HL-60 (cell line): ENCODE measurements at regions not wholly inside any gene's neighbourhood (a gene's known extent, or its start where the extent isn't known, plus 50 kb on each side); places are given as distances from the start of the nearest gene placed in this dataset.

Experiments
- GABPA ChIP-seq: IDR thresholded peaks from 2 replicates; pipeline ENCODE4 v1.6.1; 2012; ENCODE audit warnings: low read depth
- POLR2AphosphoS5 ChIP-seq: IDR thresholded peaks from 2 replicates; pipeline ENCODE4 v1.6.1; 2012; ENCODE audit warnings: low read depth
- SPI1 ChIP-seq: IDR thresholded peaks from 2 replicates; pipeline ENCODE4 v1.6.1; 2012; ENCODE audit warnings: low read depth, mild to moderate bottlenecking, borderline replicate concordance
- TF ChIP-seq, protein P1 (sequence below): IDR thresholded peaks from one replicate; pipeline ENCODE4 v1.5.1; 2011; ENCODE audit warnings: low read length, control low read depth, inconsistent platforms; ENCODE audit not compliant: insufficient read depth
- TF ChIP-seq, protein P2 (sequence below): IDR thresholded peaks from 2 replicates; pipeline ENCODE4 v1.6.1; 2012; ENCODE audit warnings: low read depth; ENCODE audit not compliant: insufficient replicate concordance

DNA sequence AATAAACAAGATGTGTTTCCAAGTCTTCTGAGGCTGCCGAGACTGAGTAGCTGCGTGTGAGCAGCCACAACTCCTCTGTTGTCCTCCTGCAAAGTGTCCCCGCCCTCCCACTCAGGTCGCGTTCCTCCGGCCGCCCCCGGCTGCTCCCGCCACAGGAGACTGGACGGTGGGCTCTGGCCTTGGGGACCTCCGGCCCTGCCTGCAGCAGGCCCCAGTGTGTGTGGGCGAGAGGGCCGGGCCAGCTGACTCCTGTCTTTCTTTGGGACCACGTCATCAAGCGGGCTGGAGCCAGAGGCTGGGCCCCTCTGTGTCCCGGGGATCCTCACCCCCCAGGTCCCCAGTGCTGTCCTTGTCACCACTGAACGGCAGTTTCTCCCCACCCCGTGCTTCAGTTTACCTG, 175.3 kb downstream of the NPIPB11 start:
- TF ChIP-seq POLR2AphosphoS5: no peak
- TF ChIP-seq, protein P1, sequence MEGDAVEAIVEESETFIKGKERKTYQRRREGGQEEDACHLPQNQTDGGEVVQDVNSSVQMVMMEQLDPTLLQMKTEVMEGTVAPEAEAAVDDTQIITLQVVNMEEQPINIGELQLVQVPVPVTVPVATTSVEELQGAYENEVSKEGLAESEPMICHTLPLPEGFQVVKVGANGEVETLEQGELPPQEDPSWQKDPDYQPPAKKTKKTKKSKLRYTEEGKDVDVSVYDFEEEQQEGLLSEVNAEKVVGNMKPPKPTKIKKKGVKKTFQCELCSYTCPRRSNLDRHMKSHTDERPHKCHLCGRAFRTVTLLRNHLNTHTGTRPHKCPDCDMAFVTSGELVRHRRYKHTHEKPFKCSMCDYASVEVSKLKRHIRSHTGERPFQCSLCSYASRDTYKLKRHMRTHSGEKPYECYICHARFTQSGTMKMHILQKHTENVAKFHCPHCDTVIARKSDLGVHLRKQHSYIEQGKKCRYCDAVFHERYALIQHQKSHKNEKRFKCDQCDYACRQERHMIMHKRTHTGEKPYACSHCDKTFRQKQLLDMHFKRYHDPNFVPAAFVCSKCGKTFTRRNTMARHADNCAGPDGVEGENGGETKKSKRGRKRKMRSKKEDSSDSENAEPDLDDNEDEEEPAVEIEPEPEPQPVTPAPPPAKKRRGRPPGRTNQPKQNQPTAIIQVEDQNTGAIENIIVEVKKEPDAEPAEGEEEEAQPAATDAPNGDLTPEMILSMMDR: no peak
- TF ChIP-seq, protein P2, sequence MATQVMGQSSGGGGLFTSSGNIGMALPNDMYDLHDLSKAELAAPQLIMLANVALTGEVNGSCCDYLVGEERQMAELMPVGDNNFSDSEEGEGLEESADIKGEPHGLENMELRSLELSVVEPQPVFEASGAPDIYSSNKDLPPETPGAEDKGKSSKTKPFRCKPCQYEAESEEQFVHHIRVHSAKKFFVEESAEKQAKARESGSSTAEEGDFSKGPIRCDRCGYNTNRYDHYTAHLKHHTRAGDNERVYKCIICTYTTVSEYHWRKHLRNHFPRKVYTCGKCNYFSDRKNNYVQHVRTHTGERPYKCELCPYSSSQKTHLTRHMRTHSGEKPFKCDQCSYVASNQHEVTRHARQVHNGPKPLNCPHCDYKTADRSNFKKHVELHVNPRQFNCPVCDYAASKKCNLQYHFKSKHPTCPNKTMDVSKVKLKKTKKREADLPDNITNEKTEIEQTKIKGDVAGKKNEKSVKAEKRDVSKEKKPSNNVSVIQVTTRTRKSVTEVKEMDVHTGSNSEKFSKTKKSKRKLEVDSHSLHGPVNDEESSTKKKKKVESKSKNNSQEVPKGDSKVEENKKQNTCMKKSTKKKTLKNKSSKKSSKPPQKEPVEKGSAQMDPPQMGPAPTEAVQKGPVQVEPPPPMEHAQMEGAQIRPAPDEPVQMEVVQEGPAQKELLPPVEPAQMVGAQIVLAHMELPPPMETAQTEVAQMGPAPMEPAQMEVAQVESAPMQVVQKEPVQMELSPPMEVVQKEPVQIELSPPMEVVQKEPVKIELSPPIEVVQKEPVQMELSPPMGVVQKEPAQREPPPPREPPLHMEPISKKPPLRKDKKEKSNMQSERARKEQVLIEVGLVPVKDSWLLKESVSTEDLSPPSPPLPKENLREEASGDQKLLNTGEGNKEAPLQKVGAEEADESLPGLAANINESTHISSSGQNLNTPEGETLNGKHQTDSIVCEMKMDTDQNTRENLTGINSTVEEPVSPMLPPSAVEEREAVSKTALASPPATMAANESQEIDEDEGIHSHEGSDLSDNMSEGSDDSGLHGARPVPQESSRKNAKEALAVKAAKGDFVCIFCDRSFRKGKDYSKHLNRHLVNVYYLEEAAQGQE: no peak
- TF ChIP-seq GABPA: no peak
- TF ChIP-seq SPI1: no peak
